Osteocyte (in vitro differentiated cells): ENCODE measurements at regions not wholly inside any gene's neighbourhood (a gene's known extent, or its start where the extent isn't known, plus 50 kb on each side); places are given as distances from the start of the nearest gene placed in this dataset.
"Not testable (repeated sequence)": the region's sequence is repeated elsewhere in the genome, so short reads cannot be mapped to it uniquely, and the experiment has no call there.

Source experiments
- DNase-seq: peaks from one replicate; pipeline ENCODE4 v3.0.0; 2021; ENCODE audit warnings: mixed read lengths; ENCODE audit not compliant: unreplicated experiment; ENCODE audit errors: extremely low spot score
- H3K27ac Mint-ChIP-seq: one replicate; pipeline ENCODE4 v1.8.0; 2021; ENCODE audit warnings: mild to moderate bottlenecking, mixed read lengths; ENCODE audit not compliant: unreplicated experiment
- H3K27me3 Mint-ChIP-seq: one replicate; pipeline ENCODE4 v1.8.0; 2021; ENCODE audit warnings: mixed read lengths; ENCODE audit not compliant: unreplicated experiment
- H3K36me3 Mint-ChIP-seq: one replicate; pipeline ENCODE4 v1.8.0; 2021; ENCODE audit warnings: mixed read lengths; ENCODE audit not compliant: unreplicated experiment
- H3K4me1 Mint-ChIP-seq: one replicate; pipeline ENCODE4 v1.8.0; 2021; ENCODE audit warnings: mixed read lengths; ENCODE audit not compliant: unreplicated experiment
- H3K4me3 Mint-ChIP-seq: one replicate; pipeline ENCODE4 v1.8.0; 2021; ENCODE audit warnings: mild to moderate bottlenecking, moderate library complexity, mixed read lengths; ENCODE audit not compliant: unreplicated experiment
- H3K9me3 Mint-ChIP-seq: one replicate; pipeline ENCODE4 v1.8.0; 2021; ENCODE audit warnings: mixed read lengths; ENCODE audit not compliant: unreplicated experiment
- TF ChIP-seq, protein P1 (sequence below): fragments of 200-600 bp; sonication (generic); IDR thresholded peaks from 2 replicates; pipeline ENCODE4 v1.5.0; 2021; ENCODE audit warnings: antibody characterized with exemption, mild to moderate bottlenecking, moderate library complexity

DNA sequence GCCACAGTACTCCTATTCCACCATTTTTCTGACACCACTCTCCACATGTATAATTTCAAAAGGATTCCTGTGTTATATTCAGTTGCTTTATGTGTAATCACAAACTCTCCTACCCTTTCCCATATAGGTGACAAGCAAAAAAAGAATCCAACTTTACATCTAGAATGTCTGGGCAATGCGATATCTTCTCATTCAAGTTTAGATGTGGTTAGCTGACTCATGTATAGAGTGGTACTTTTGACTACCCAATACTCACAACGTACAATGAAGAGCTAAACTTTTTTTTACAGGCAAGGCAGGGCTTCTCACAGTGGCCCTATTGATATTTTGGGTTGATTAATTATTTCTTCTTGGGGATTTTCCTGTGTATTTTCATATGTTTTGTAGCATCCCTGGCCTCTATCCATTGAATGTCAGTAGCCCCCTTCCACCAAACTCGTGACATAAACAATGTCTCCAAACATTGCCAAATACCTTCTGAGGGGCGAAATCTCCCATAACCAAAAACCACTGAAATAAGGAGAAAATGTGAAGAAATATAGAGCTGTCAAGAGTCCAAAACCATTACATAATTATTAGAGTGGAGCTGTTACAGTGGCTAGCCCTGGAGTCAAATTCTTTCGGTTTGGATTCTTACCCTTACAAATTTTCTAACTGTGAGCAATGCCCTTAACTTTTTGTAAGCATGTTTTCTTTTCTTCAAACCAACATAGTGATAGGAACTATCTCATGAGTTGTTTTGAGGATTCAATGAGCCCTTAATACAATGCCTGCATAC lies 342.6 kb downstream of the NSUN3 start:
- no peaks in the 10 kb centered on the region for H3K9me3 Mint-ChIP-seq
- H3K36me3 Mint-ChIP-seq: no peaks in the 10 kb centered on the region

DNA sequence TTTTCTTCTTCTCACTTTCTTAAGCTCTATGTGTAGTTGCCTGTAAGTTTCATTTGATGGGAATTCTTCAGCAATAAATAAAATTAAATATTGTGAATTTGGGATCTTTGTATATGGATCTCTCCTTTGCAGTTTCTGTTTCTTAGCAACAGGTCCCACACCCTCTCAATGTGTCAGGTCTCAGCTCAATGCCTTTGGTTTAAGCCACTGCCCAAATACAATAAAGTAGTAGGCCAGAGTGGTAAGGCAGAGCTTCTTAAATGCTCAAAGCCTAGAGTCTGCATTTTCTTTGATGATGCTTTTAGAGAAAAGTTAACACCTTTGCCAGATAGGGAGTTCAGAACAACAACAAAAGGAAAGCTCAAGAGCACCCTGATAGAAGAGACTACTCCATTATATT lies 343.7 kb downstream of the NSUN3 start:
- H3K9me3 Mint-ChIP-seq: no peaks in the 10 kb centered on the region
- H3K4me3 Mint-ChIP-seq: no peak overlapping the region
- peaks cover 11% of the 10 kb centered on the region for H3K4me1 Mint-ChIP-seq

More for the DNA sequence above, 342.6 kb downstream of the NSUN3 start:
- Mint-ChIP-seq H3K4me1 (peaks cover 11% of the 10 kb centered on the region), H3K27ac (no peak overlapping the region), H3K4me3 (no peak overlapping the region), H3K27me3 (peaks cover 30% of the 10 kb centered on the region)
- TF ChIP-seq, protein P1, sequence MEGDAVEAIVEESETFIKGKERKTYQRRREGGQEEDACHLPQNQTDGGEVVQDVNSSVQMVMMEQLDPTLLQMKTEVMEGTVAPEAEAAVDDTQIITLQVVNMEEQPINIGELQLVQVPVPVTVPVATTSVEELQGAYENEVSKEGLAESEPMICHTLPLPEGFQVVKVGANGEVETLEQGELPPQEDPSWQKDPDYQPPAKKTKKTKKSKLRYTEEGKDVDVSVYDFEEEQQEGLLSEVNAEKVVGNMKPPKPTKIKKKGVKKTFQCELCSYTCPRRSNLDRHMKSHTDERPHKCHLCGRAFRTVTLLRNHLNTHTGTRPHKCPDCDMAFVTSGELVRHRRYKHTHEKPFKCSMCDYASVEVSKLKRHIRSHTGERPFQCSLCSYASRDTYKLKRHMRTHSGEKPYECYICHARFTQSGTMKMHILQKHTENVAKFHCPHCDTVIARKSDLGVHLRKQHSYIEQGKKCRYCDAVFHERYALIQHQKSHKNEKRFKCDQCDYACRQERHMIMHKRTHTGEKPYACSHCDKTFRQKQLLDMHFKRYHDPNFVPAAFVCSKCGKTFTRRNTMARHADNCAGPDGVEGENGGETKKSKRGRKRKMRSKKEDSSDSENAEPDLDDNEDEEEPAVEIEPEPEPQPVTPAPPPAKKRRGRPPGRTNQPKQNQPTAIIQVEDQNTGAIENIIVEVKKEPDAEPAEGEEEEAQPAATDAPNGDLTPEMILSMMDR: no peak
- no peak for DNase-seq

GRCh38 chr3:94412936-94413335 lies 350.1 kb downstream of the NSUN3 start:
- DNase-seq, H3K27ac Mint-ChIP-seq, H3K9me3 Mint-ChIP-seq, H3K4me1 Mint-ChIP-seq, H3K27me3 Mint-ChIP-seq, H3K4me3 Mint-ChIP-seq, H3K36me3 Mint-ChIP-seq: not testable (repeated sequence)

More for the DNA sequence above, 343.7 kb downstream of the NSUN3 start:
- Mint-ChIP-seq H3K27me3 (peaks cover 29% of the 10 kb centered on the region), H3K27ac (no peak overlapping the region), H3K36me3 (no peaks in the 10 kb centered on the region)
- TF ChIP-seq, protein P1: no peak
- no peak for DNase-seq

DNA sequence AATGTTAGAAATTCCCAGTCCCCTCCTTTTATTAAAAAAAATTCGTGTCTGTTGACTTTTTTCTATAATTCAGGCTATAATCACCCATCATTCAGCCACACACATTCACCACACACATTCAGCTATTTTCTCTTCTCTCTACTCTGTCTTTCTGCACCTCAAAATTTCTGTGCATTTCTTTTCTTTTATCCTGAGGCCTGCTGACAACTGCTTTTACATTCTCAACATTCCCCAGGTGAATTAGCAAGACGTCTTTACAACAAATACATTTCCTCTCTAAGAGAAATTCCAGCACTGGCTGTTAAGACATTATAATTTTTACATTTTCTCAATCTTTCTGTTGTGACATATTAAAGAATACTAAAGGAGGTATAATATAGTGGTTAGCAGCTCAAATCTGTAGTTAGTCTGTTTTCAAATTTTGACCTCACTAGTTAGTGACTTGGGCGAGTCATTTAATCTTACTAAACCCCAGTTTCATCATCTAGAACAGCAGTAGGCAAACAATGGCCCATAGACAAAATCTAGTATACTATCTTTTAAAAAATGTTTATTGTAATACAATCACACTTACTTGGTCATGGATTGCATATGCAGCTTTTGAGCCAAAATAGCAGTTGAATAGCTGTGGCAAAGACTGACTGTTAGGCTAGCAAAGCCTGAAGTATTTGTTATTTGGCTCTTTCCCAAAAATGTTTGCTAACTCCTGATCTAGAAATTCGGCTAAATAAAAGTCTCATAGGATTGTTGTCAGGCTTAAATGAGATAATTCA lies 350.7 kb downstream of the NSUN3 start:
- H3K36me3 Mint-ChIP-seq: no peaks in the 10 kb centered on the region
- TF ChIP-seq, protein P1: no peak
- H3K9me3 Mint-ChIP-seq: no peaks in the 10 kb centered on the region
- H3K4me3 Mint-ChIP-seq: no peak overlapping the region
- DNase-seq: no peak
- no peak overlapping the region for H3K27ac Mint-ChIP-seq
- H3K27me3 Mint-ChIP-seq: peaks cover 4% of the 10 kb centered on the region
- H3K4me1 Mint-ChIP-seq: peaks cover 4% of the 10 kb centered on the region

DNA sequence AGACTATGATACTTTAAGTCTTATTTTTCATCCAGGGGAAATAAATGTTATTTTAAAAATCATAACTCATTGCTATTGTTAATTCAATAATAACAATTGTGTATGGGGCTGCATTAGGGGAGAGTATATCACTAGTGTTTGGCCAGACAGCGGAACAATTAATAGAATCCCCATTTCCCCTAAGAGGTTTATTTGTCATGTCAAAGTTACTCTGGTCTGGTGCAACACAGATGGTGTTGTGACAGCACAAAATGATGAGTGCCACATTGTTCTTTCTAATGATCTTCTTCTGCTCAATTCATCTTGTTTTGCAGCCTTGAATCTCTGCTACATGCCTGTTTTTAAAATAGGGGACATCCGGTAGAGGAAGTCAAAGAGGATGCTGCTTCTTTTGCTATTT lies 351.6 kb downstream of the NSUN3 start:
- Mint-ChIP-seq H3K36me3 (no peaks in the 10 kb centered on the region), H3K4me1 (peaks cover 4% of the 10 kb centered on the region), H3K4me3 (no peak overlapping the region), H3K27me3 (peaks cover 4% of the 10 kb centered on the region), H3K27ac (no peak overlapping the region), H3K9me3 (no peaks in the 10 kb centered on the region)
- DNase-seq: no peak
- TF ChIP-seq, protein P1: no peak
